Stomach (tissue), 8 donors: ENCODE measurements at regions not wholly inside any gene's neighbourhood (a gene's known extent, or its start where the extent isn't known, plus 50 kb on each side); places are given as distances from the start of the nearest gene placed in this dataset.

Source experiments
- DNase-seq, 2 donors: peaks; one replicate each; pipeline versions ENCODE4 v3.0.0 to v3.0.0-alpha.2; 2013 to 2019
- H3K27ac ChIP-seq, 5 donors: fragments of 200-600 bp in 4 of 5; sonication (generic) in 4 of 5; one replicate each; pipeline ENCODE4 v1.5.1; 2013 to 2019; ENCODE audit warnings: mild to moderate bottlenecking in 1 of 5, moderate library complexity in 1 of 5
- H3K27me3 ChIP-seq, 3 donors: fragments of 200-600 bp; sonication (generic); one replicate each; pipeline ENCODE4 v1.5.1; 2017 to 2019; ENCODE audit warnings: mixed run types in 1 of 3
- H3K36me3 ChIP-seq, 4 donors: fragments of 200-600 bp; sonication (generic); 1 replicate in 3 of 4; 2 replicates in 1 of 4; pipeline ENCODE4 v1.5.1; 2016 to 2019
- H3K4me1 ChIP-seq, 4 donors: fragments of 200-600 bp; sonication (generic); one replicate each; pipeline ENCODE4 v1.5.1; 2016 to 2019
- H3K4me3 ChIP-seq, 4 donors: fragments of 200-600 bp; sonication (generic) in 3 of 4; one replicate each; pipeline ENCODE4 v1.5.1; 2016 to 2019; ENCODE audit warnings: mild to moderate bottlenecking in 1 of 4
- H3K9me3 ChIP-seq, 4 donors: fragments of 200-600 bp; sonication (generic); one replicate each; pipeline ENCODE4 v1.5.1; 2016 to 2019
- CTCF ChIP-seq, 7 experiments: fragments of 450-650 bp in 4 of 7; fragments of 200-600 bp in 3 of 7; sonication (generic) in 3 of 7; IDR thresholded peaks; one replicate each; pipeline ENCODE4 v1.5.1; 2016 to 2019; ENCODE audit warnings: antibody characterized with exemption in 7 of 7, control low read depth in 2 of 7, mild to moderate bottlenecking in 1 of 7
- EP300 ChIP-seq: sonication (generic); formaldehyde crosslinking; IDR thresholded peaks from one replicate; pipeline ENCODE4 v1.6.1; 2017; ENCODE audit warnings: antibody characterized with exemption
- POLR2A ChIP-seq, 4 donors: fragments of 450-650 bp; IDR thresholded peaks; one replicate each; pipeline ENCODE4 v1.6.1; 2016; ENCODE audit warnings: antibody characterized with exemption in 4 of 4, control low read depth in 2 of 4, mild to moderate bottlenecking in 1 of 4, moderate library complexity in 1 of 4
- POLR2AphosphoS5 ChIP-seq, 3 donors: sonication (generic); formaldehyde crosslinking; IDR thresholded peaks; one replicate each; pipeline ENCODE4 v1.6.1; 2016; ENCODE audit warnings: antibody characterized with exemption in 3 of 3
- WGBS, 5 donors: extraction: QIAGEN DNeasy Blood & Tissue Kit in 3 of 5; methylation state at CpG; one replicate each; pipeline versions ENCODE4 v1.1.5 to v1.1.7; 2013 to 2018; 5-methylcytosine and 5-hydroxymethylcytosine counted together
- intact Hi-C: fragments of 100-400 bp; cut with DNase I; formaldehyde crosslinking; loops from one replicate; pipeline ENCODE4 v1.15.1; 2023; ENCODE audit warnings: low total_unique reads
- donor health status: healthy with polysubstance abuse.
- donor health status: Bipolar disorder and iron deficiency.
- donor health status: healthy.

GRCh38 chr1:8169364-8170058 lies 143.4 kb upstream of the ERRFI1 start:
- no peak overlapping the region for H3K4me3 ChIP-seq
- H3K36me3 ChIP-seq, result no peaks in the 10 kb centered on the region
- peak; percentile 55 to 96 for DNase-seq
- 28 to 32% (median 29%) methylated on average over 9 of the region's 9 CpGs for WGBS, 5 donors
- TF ChIP-seq POLR2A (IDR thresholded peaks at IDR 0.05), result no peak
- peak; percentile 75 to 92 (median 89) for TF ChIP-seq POLR2AphosphoS5 (IDR thresholded peaks at IDR 0.05)
- intact Hi-C loops, result no loop called here
- peak overlapping the region; percentile 69 to 84 (median 76) for H3K27ac ChIP-seq
- peaks cover 19 to 61% (median 46%) of the 10 kb centered on the region in 4 donors for H3K4me1 ChIP-seq
- no peaks in the 10 kb centered on the region for H3K27me3 ChIP-seq
- no peaks in the 10 kb centered on the region for H3K9me3 ChIP-seq

GRCh38 chr1:8167936-8168335 lies 141.8 kb upstream of the ERRFI1 start:
- H3K27ac ChIP-seq, result peak overlapping the region in 1 of 5 donors; percentile 57
- WGBS, 5 donors, result 94 to 100% (median 97%) methylated on average over 4 of the region's 4 CpGs

GRCh38 chr1:8166406-8166805 lies 140.3 kb upstream of the ERRFI1 start:
- no peaks in the 10 kb centered on the region for H3K27me3 ChIP-seq
- peaks cover 19 to 49% (median 35%) of the 10 kb centered on the region in 4 donors for H3K4me1 ChIP-seq
- DNase-seq, result no peak
- no peak overlapping the region for H3K4me3 ChIP-seq
- TF ChIP-seq POLR2A (IDR thresholded peaks at IDR 0.05) (no peak), POLR2AphosphoS5 (IDR thresholded peaks at IDR 0.05) (no peak), CTCF (IDR thresholded peaks at IDR 0.05) (no peak), EP300 (no peak)
- no peaks in the 10 kb centered on the region for H3K36me3 ChIP-seq
- WGBS, 5 donors, result 77 to 92% (median 86%) methylated on average over 4 of the region's 4 CpGs
- H3K9me3 ChIP-seq, result no peaks in the 10 kb centered on the region
- peak overlapping the region; percentile 10 to 62 (median 31) for H3K27ac ChIP-seq
- intact Hi-C loops, result no loop called here

More at GRCh38 chr1:8167936-8168335, 141.8 kb upstream of the ERRFI1 start:
- Histone ChIP-seq H3K9me3 (no peaks in the 10 kb centered on the region), H3K27me3 (no peaks in the 10 kb centered on the region), H3K4me3 (no peak overlapping the region), H3K4me1 (peaks cover 19 to 49% (median 36%) of the 10 kb centered on the region in 4 donors), H3K36me3 (no peaks in the 10 kb centered on the region)
- no peak for DNase-seq
- TF ChIP-seq EP300, result no peak
- TF ChIP-seq POLR2AphosphoS5 (IDR thresholded peaks at IDR 0.05), result no peak
- no peak for TF ChIP-seq POLR2A (IDR thresholded peaks at IDR 0.05)
- TF ChIP-seq CTCF (IDR thresholded peaks at IDR 0.05), result no peak
- intact Hi-C loops, result no loop called here

GRCh38 chr1:8165595-8166360 lies 139.7 kb upstream of the ERRFI1 start:
- intact Hi-C loops, result no loop called here
- peak overlapping the region in 1 of 5 donors; percentile 18 for H3K27ac ChIP-seq
- H3K4me3 ChIP-seq, result no peak overlapping the region
- TF ChIP-seq POLR2A (IDR thresholded peaks at IDR 0.05) (no peak), CTCF (IDR thresholded peaks at IDR 0.05) (peak in 2 of 7 experiments; percentile 7 to 13), EP300 (no peak)
- H3K4me1 ChIP-seq, result peaks cover 19 to 48% (median 35%) of the 10 kb centered on the region in 4 donors
- DNase-seq, result no peak
- WGBS, 5 donors, result 85 to 90% (median 86%) methylated on average over 14 of the region's 14 CpGs
- H3K9me3 ChIP-seq, result no peaks in the 10 kb centered on the region
- H3K36me3 ChIP-seq, result no peaks in the 10 kb centered on the region
- H3K27me3 ChIP-seq, result no peaks in the 10 kb centered on the region
